ENCODE measurements at regions not wholly inside any gene's neighbourhood (a gene's known extent, or its start where the extent isn't known, plus 50 kb on each side); places are given as distances from the start of the nearest gene placed in this dataset.
A peak's percentile ranks its signal among the peaks of the same experiment; 100 is the strongest.

- BruUV-seq (replicated peaks), result no TSS peak
- POLR2A ChIA-PET, result no interaction called here
- FAIRE-seq, result no peak
Measured at GRCh38 chrX:65900850-65901844, 138.7 kb downstream of the VSIG4 start.

GRCh38 chrX:65894133-65894532, 145.7 kb downstream of the VSIG4 start:
- no peaks in the 10 kb centered on the region for H3K36me3 ChIP-seq (replicated peaks in 1 of 2; ENCODE audit: control insufficient read depth in 1 of 2, insufficient read depth in 2 of 2, low read length in 2 of 2)
- no peak overlapping the region for H3K4me3 ChIP-seq (replicated peaks in 1 of 3; ENCODE audit: insufficient read depth in 1 of 3, low read depth in 2 of 3, low read length in 3 of 3)
- CTCF ChIA-PET (ENCODE audit: low intra/inter-chr PET ratio, low total read pairs), result no interaction called here
- H3K79me2 ChIP-seq (ENCODE audit: insufficient read depth, low read length), result no peaks in the 10 kb centered on the region
- intact Hi-C loops (cut with micrococcal nuclease; ENCODE audit: unreplicated experiment) (no loop called here), in situ Hi-C loops (cut with HindIII; ENCODE audit: extremely low pct_ligation_motif_present, low pct_unique_long_range_greater_than_20kb) (no loop called here)
- no peak for FAIRE-seq
- H3K4me1 ChIP-seq (ENCODE audit: insufficient read depth, low read length), result no peaks in the 10 kb centered on the region
- H3K27me3 ChIP-seq (ENCODE audit: control insufficient read depth in 1 of 2, insufficient read depth in 2 of 2, low read length in 2 of 2), result no peaks in the 10 kb centered on the region
- H4K20me1 ChIP-seq (ENCODE audit: insufficient read depth, low read length), result no peaks in the 10 kb centered on the region
- H3K9ac ChIP-seq (ENCODE audit: insufficient read depth, low read depth, low read length), result no peak overlapping the region
- no peak overlapping the region for H3K4me2 ChIP-seq (ENCODE audit: low read depth, low read length)
- DNase-seq (ENCODE audit: low spot score), result no peak
- H2AFZ ChIP-seq (ENCODE audit: low read length), result no peak overlapping the region
- POLR2A ChIA-PET, result no interaction called here
- no peak for ATAC-seq
- no peaks in the 10 kb centered on the region for H3K9me3 ChIP-seq (ENCODE audit: low read length)
- H3K27ac ChIP-seq (ENCODE audit: extremely low read length, insufficient read depth, low read length), result no peak overlapping the region
- no TSS peak for BruUV-seq (replicated peaks)
- 0% methylated on average over 3 of the region's 8 CpGs for WGBS (ENCODE audit: low lambda C conversion rate)
- TF ChIP-seq ZNF878 (CRISPR knock-in tag; IDR thresholded peaks at IDR 0.05) (no peak), ZSCAN30 (CRISPR knock-in tag; IDR thresholded peaks at IDR 0.05) (no peak), TEF (CRISPR knock-in tag; IDR thresholded peaks at IDR 0.05) (no peak), ZNF558 (CRISPR knock-in tag; IDR thresholded peaks at IDR 0.05; ENCODE audit: borderline replicate concordance) (no peak), ATRX (CRISPR knock-in tag; IDR thresholded peaks at IDR 0.05; ENCODE audit: borderline replicate concordance) (no peak), ZNF10 (CRISPR knock-in tag; IDR thresholded peaks at IDR 0.05; ENCODE audit: borderline replicate concordance, low read depth) (no peak), SMYD3 (CRISPR knock-in tag; IDR thresholded peaks at IDR 0.05) (no peak), MEIS2 (CRISPR knock-in tag; IDR thresholded peaks at IDR 0.05) (no peak), FOSL2 (CRISPR knock-in tag; IDR thresholded peaks at IDR 0.05) (no peak), ZFP91 (CRISPR knock-in tag; IDR thresholded peaks at IDR 0.05; ENCODE audit: borderline replicate concordance) (no peak), MAF1 (CRISPR knock-in tag; IDR thresholded peaks at IDR 0.05; ENCODE audit: borderline replicate concordance) (no peak), POLR2A (IDR thresholded peaks at IDR 0.05; ENCODE audit: insufficient read depth in 1 of 2, low read depth in 2 of 2, low read length in 2 of 2) (no peak), ZNF30 (CRISPR knock-in tag; IDR thresholded peaks at IDR 0.05) (no peak), GATAD2A (CRISPR knock-in tag; IDR thresholded peaks at IDR 0.05) (no peak), ZNF766 (CRISPR knock-in tag; IDR thresholded peaks at IDR 0.05; ENCODE audit: borderline replicate concordance) (no peak), ZMAT3 (CRISPR knock-in tag; conservative IDR thresholded peaks at IDR 0.05) (no peak), TCF7 (IDR thresholded peaks at IDR 0.05; ENCODE audit: low read depth) (no peak), CEBPB (IDR thresholded peaks at IDR 0.05; ENCODE audit: borderline replicate concordance, low read depth, low read length) (no peak)

More at GRCh38 chrX:65900850-65901844, 138.7 kb downstream of the VSIG4 start:
- no peaks in the 10 kb centered on the region for H3K36me3 ChIP-seq (replicated peaks in 1 of 2; ENCODE audit: control insufficient read depth in 1 of 2, insufficient read depth in 2 of 2, low read length in 2 of 2)
- CTCF ChIA-PET (ENCODE audit: low intra/inter-chr PET ratio, low total read pairs), result no interaction called here
- H3K79me2 ChIP-seq (ENCODE audit: insufficient read depth, low read length), result no peaks in the 10 kb centered on the region
- intact Hi-C loops (cut with micrococcal nuclease; ENCODE audit: unreplicated experiment), result no loop called here
- H3K27me3 ChIP-seq (ENCODE audit: control insufficient read depth in 1 of 2, insufficient read depth in 2 of 2, low read length in 2 of 2), result no peaks in the 10 kb centered on the region
- DNase-seq (ENCODE audit: low spot score) (no peak), ATAC-seq (no peak)
- no peak overlapping the region for H3K27ac ChIP-seq (ENCODE audit: extremely low read length, insufficient read depth, low read length)
- in situ Hi-C loops (cut with HindIII; ENCODE audit: extremely low pct_ligation_motif_present, low pct_unique_long_range_greater_than_20kb), result no loop called here
- H3K9ac ChIP-seq (ENCODE audit: insufficient read depth, low read depth, low read length), result no peak overlapping the region
- no peak overlapping the region for H3K4me3 ChIP-seq (replicated peaks in 1 of 3; ENCODE audit: insufficient read depth in 1 of 3, low read depth in 2 of 3, low read length in 3 of 3)
- H3K4me1 ChIP-seq (ENCODE audit: insufficient read depth, low read length), result no peaks in the 10 kb centered on the region
- no peaks in the 10 kb centered on the region for H4K20me1 ChIP-seq (ENCODE audit: insufficient read depth, low read length)
- peak; percentile 83 for TF ChIP-seq ATF7 (IDR thresholded peaks at IDR 0.05)
- TF ChIP-seq ATF7 (CRISPR knock-in tag; IDR thresholded peaks at IDR 0.05), result no peak
- TF ChIP-seq RFX1 (IDR thresholded peaks at IDR 0.05), result no peak
- 5% methylated on average over 3 of the region's 3 CpGs for WGBS (ENCODE audit: low lambda C conversion rate)
- H3K4me2 ChIP-seq (ENCODE audit: low read depth, low read length), result no peak overlapping the region
- H3K9me3 ChIP-seq (ENCODE audit: low read length), result no peaks in the 10 kb centered on the region
- H2AFZ ChIP-seq (ENCODE audit: low read length), result no peak overlapping the region

All from HepG2 (cell line).